Body of pancreas (tissue), 4 donors: ENCODE measurements at regions not wholly inside any gene's neighbourhood (a gene's known extent, or its start where the extent isn't known, plus 50 kb on each side); places are given as distances from the start of the nearest gene placed in this dataset.

Experiments used
- POLR2A ChIP-seq, 3 donors: fragments of 450-650 bp; IDR thresholded peaks; one replicate each; pipeline ENCODE4 v1.6.1; 2016; ENCODE audit warnings: antibody characterized with exemption in 3 of 3, mild to moderate bottlenecking in 2 of 3
- TF ChIP-seq, protein P1 (sequence below), 7 experiments: fragments of 450-650 bp in 4 of 7; fragments of 200-600 bp in 3 of 7; sonication (generic) in 3 of 7; IDR thresholded peaks; one replicate each; pipeline ENCODE4 v1.5.1; 2016 to 2019; ENCODE audit warnings: antibody characterized with exemption in 7 of 7

GRCh38 chrX:46247456-46247855 is 297.8 kb downstream of the ZNF674 start:
- TF ChIP-seq, protein P1, sequence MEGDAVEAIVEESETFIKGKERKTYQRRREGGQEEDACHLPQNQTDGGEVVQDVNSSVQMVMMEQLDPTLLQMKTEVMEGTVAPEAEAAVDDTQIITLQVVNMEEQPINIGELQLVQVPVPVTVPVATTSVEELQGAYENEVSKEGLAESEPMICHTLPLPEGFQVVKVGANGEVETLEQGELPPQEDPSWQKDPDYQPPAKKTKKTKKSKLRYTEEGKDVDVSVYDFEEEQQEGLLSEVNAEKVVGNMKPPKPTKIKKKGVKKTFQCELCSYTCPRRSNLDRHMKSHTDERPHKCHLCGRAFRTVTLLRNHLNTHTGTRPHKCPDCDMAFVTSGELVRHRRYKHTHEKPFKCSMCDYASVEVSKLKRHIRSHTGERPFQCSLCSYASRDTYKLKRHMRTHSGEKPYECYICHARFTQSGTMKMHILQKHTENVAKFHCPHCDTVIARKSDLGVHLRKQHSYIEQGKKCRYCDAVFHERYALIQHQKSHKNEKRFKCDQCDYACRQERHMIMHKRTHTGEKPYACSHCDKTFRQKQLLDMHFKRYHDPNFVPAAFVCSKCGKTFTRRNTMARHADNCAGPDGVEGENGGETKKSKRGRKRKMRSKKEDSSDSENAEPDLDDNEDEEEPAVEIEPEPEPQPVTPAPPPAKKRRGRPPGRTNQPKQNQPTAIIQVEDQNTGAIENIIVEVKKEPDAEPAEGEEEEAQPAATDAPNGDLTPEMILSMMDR (IDR thresholded peaks at IDR 0.05) = no peak
- no peak for TF ChIP-seq POLR2A (IDR thresholded peaks at IDR 0.05)
